ENCODE measurements at regions not wholly inside any gene's neighbourhood (a gene's known extent, or its start where the extent isn't known, plus 50 kb on each side); places are given as distances from the start of the nearest gene placed in this dataset.
"Not testable (repeated sequence)": the region's sequence is repeated elsewhere in the genome, so short reads cannot be mapped to it uniquely, and the experiment has no call there.

DNA sequence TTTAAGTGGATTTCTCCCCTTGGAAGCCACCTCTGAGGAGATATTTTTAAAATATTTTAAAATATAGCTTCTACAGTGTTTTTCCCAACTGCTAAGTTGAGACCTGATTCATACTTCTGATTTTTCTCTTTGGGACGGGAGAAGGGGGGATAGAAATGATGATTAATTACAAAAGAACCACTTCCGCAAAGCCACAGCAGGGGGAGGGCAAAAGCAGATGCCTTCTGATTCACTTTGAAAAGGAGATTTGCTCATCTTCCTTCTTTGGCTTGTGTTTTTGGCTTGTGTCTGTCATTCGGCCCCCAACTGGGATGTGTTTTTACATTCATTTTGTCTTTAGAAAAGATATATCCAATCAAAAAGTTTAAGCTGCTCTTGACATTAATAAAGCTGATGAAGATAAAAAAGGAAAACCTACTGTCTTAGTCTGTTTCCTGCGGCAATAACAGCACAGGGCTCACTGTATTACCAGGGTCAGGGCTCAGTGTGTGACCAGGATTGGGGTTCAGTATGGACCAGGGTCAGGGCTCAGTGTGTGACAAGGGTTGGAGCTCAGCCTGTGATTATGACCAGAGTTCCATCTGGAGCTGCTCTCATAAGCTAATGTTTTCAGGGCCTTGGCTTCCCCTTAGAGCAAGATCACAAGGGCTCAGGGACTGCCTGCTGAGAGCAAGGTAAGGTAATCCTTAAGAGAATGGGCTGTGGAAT, 223.2 kb downstream of the MTHFS start:
- no peak for DNase-seq

- DNase-seq, result no peak
These were observed 222.7 kb downstream of the MTHFS start for GRCh38 chr15:79674124-79674465.

DNA sequence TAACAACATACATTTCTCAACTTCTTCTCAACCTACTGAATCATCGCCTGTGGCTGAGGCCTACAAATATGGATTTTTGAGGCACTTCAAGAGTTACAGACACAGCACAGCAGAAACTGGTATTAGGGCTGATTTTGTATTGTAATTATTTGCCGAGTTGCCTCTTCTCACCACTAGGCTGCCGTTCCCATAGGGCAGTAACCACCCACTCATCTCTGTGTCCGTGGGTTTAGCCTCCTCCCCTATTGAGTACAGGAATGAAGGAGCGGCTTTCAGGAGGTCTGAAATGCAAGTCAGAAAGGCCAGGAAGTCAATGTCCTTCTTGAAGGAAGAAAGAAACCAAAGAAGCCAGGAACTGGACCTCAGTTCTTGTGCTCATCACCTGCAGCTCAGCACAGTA, 220.8 kb downstream of the MTHFS start:
- no peak for DNase-seq

DNA sequence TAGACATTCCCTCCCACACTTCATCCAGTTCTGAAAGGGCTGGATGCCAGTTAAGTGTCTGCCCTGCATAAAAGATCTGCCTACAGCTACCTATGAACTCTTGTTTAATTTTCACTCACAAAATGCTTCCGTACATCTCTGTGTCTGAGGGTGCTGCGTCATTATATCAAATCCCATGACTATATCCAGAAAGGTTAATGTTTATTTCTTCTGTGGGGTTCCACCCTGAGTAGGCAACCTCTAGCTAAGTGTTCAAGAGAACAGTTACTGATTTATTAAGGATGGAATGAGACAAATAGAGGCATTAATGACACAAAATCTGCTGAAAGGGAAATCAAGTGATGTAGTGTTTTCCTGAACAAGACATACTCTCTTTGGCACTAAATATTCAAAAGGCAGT, 220.2 kb downstream of the MTHFS start:
- no peak for DNase-seq

DNA sequence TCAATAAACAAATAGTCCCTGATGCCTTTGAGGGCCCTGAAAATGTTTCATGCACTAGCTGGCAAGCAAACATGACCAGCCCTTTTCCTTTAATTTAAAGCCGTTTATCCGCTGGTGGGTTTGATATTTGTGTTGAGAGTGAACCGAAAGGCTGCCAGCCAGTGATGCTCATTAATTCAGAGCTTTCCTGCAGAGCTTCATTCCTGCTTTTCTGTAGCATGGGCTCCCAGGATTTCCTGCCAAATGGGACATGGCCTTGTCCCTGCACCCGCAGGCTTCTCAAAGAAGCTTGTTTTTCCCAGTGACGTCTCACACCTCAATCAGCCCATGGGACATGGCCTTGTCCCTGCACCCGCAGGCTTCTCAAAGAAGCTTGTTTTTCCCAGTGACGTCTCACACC, 219.6 kb downstream of the MTHFS start:
- DNase-seq, result no peak

- no peak for DNase-seq
These were observed 218.6 kb downstream of the MTHFS start for GRCh38 chr15:79678032-79678701.

DNA sequence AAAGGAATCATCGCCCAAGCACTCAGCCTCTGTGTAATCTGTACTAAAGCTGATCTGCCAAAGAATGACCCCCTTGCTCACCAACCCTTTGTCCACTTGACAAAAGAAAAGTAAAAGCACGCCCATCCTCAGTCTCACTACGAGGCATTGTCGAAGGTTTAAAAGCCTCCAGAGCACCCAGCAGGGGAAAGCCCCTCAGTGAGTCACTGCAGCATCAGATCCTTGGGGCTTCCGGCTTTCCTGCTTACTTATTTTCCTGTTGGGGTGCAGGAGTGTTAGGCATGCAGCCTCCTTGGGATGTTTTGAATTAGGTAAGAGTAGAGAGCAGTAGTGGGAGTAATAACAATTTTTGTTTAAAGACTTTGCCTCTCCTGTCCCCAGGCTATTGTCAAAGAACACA, 216.1 kb downstream of the MTHFS start:
- DNase-seq, result no peak

GRCh38 chr15:79682285-79682684, 214.5 kb downstream of the MTHFS start:
- no peak for DNase-seq

GRCh38 chr15:79682851-79683288, 213.9 kb downstream of the MTHFS start:
- no peak for DNase-seq

GRCh38 chr15:79689030-79689429, 207.8 kb downstream of the MTHFS start:
- DNase-seq, result no peak

DNA sequence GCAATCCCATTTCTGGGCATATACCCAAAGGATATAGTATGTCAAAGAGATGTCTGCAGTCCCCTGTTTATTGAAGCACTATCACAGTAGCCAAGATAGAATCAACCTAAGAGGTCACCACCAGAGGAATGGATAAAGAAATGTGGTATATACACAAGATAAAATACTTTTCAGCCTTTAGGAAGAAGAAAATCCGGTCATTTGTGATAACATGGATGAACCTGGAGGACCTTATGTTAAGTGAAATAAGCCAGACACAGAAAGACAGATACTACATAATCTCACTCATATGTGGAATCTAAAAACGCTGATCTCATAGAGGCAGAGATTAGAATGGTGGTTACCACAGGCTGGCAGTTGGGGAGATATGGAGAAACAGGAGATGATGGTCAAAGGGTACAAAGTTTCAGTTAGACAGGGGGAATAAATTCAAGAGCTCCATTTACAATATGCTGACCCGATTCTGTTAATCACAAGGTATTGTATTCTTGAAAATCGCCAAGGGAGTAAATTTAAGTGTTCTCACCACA, 195.8 kb downstream of the MTHFS start:
- DNase-seq, result no peak

DNA sequence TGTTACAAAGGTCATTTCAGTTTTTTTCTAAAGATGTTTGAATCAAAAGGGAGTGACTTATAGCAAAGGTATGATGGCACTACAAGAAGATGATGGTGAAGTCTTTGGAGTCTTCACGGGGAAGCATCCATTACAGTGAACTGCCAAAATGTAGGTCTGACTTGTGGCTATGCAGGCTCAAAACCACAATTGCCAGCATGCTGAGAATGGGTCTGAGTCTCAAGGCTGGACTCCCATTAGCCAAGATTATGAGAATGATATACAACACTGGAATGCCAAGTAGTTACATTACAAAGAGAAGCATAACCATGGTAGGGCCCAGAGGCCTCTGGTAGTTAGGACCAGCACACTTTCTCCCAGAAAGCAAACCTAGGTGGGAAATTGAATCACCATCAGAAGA, 194.2 kb downstream of the MTHFS start:
- DNase-seq, result no peak

- no peak for DNase-seq
These were observed 175.6 kb downstream of the MTHFS start for GRCh38 chr15:79721256-79721655.

- DNase-seq, result no peak
These were observed 172.5 kb downstream of the MTHFS start for GRCh38 chr15:79724312-79724711.

DNA sequence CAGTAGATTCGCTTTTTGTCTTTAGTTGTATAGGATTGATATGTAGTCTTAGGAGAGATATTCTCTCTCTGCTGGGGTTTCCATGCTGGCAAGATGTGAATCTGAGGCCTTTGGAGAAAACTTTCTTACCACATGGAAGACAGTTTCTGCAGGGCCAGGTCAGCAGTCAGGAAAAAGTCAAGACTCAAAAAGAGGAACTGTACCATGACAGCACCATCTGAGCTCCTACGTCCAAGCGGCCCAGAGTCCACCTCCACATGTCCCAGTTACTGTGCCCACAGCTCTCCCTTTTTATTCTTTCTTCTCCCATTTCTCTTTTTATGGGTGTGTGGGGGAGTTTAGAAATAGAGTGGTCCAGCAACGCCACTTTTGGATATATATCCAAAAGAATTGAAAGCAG, 172.0 kb downstream of the MTHFS start:
- no peak for DNase-seq

DNA sequence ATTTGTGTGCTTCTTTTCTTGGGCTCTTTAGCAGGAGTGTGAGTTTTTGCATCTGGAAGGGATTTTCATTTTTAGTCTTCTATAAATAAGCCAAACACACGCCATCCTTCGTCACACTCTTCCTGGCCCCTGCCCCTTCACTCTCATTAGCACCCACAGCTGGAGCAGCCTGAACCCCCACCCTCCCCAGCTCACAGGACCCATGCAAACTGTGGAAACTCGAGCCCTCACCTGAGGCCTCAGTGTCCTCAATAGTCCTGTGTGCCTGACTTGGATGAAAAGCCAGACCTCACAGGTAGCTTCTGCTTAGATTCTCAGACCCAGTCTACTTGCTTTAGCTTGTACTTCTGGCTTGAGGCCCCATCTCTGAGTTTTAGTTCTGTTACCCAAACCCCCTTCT, 167.9 kb downstream of the MTHFS start:
- no peak for DNase-seq

GRCh38 chr15:79736435-79737000, 160.3 kb downstream of the MTHFS start:
- DNase-seq, result no peak

DNA sequence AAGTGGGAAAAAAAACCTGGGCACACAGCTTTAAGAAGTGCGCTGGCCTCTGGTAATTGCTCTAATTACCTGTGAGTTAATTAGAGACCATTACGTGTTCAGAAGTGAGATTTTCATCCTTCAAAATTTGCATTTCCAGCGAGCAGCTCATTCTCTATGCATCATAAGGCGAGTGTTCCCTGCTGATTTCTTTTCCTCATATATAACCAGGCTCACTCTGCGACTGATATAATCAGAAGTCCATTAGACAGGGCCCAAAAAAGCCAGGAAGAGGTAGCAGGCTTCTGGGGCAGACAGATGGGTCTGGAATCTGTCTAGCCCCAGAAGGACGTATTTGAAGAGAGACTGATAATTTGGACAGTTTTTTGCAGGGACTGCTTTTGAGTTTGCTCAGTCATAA, 158.7 kb downstream of the MTHFS start:
- DNase-seq, result no peak

- DNase-seq, result no peak
These were observed 156.3 kb downstream of the MTHFS start for GRCh38 chr15:79740561-79740960.

- DNase-seq, result no peak
These were observed 153.8 kb downstream of the MTHFS start for GRCh38 chr15:79743032-79743431.

DNA sequence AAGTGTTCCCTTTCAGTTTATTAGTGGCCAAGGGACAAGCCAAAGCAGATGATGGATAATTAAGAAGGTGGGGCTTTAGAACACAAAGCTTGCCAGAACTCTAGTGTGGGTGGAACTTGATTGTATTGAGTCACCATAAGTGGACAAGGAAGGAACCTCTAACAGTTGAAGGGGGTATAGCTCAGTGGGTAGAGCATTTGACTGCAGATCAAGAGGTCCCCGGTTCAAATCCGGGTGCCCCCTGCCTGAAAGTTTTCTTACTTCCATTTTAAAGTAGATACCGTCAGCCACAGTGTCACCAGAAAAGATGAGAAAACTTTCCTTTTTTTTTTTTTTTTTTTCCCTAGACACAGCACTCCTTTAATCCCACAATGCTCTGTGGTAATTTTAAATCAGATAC, 152.3 kb downstream of the MTHFS start:
- not testable (repeated sequence) for DNase-seq

- DNase-seq, result no peak
These were observed 140.4 kb downstream of the MTHFS start for GRCh38 chr15:79756365-79756764.

DNA sequence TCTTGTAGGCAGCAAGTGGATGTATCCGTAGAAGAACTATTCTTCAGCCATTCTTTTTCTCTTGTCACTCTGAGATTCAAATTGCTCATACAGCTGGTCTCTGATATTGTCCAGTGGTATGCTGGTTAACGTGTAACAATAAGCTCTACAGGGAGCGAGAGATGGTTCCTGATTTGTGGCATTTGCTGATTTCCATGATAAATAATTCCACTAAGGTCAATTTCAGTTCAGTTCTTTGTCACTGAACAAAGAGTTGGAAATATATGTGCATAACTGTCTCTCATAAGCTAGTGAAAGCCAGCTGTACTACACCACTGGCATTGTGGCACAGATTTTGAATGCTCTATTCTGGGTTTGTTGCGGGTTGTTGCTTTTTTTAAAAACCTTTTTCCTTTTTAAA, 131.7 kb downstream of the MTHFS start:
- DNase-seq, result no peak

- DNase-seq, result no peak
These were observed 127.7 kb downstream of the MTHFS start for GRCh38 chr15:79769069-79769481.
